Gastrocnemius medialis (tissue), 4 donors: ENCODE measurements at regions not wholly inside any gene's neighbourhood (a gene's known extent, or its start where the extent isn't known, plus 50 kb on each side); places are given as distances from the start of the nearest gene placed in this dataset.

Experiments
- POLR2A ChIP-seq, 2 donors: fragments of 450-650 bp; IDR thresholded peaks; one replicate each; pipeline ENCODE4 v1.6.1; 2017; ENCODE audit warnings: antibody characterized with exemption in 2 of 2, mild to moderate bottlenecking in 2 of 2, moderate library complexity in 2 of 2
- TF ChIP-seq, protein P1 (sequence below), 5 experiments: fragments of 450-650 bp in 3 of 5; fragments of 200-600 bp in 2 of 5; sonication (generic) in 2 of 5; IDR thresholded peaks in 4 of 5; conservative IDR thresholded peaks in 1 of 5; 1 replicate in 4 of 5; 2 replicates in 1 of 5; pipeline ENCODE4 v1.5.1; 2016 to 2019; ENCODE audit warnings: antibody characterized with exemption in 5 of 5, mild to moderate bottlenecking in 3 of 5, moderate library complexity in 3 of 5

DNA sequence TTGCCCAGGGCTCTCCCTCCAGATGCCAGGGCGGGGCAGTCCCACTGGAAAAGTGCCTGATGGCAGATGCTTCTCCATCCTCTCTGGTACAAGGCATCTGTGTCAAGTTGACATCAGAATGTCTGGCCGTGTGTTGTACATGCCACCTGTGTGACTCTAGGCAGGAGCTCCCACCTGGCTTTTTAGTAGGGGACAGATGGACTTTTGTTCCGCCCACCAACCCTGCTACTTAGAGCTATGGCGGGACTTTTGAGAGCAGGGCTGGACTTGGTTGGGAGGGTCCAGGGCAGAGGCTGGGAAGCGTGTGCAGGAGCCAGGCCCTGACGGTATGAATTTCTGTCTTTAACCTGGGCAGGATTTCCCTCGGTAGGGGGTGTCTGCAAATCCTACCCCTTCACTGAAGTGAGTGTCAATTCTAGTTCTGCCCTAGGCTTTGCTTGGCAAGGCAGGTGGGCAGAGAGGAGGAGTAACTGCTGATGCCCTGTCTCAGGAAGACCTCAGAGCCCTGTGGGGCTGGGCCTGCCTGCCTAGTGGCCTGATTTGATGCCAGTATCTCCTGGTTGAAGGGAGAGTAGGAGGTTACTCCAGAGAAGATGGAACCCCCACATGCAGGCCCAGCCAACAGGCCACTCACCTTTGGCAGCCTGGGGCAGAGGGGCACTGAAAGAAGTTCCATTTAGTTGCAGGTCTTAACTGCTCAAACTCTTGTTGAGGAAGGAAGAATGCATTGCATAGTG, 99.1 kb downstream of the PJA1 start:
- TF ChIP-seq, protein P1, sequence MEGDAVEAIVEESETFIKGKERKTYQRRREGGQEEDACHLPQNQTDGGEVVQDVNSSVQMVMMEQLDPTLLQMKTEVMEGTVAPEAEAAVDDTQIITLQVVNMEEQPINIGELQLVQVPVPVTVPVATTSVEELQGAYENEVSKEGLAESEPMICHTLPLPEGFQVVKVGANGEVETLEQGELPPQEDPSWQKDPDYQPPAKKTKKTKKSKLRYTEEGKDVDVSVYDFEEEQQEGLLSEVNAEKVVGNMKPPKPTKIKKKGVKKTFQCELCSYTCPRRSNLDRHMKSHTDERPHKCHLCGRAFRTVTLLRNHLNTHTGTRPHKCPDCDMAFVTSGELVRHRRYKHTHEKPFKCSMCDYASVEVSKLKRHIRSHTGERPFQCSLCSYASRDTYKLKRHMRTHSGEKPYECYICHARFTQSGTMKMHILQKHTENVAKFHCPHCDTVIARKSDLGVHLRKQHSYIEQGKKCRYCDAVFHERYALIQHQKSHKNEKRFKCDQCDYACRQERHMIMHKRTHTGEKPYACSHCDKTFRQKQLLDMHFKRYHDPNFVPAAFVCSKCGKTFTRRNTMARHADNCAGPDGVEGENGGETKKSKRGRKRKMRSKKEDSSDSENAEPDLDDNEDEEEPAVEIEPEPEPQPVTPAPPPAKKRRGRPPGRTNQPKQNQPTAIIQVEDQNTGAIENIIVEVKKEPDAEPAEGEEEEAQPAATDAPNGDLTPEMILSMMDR (IDR thresholded peaks at IDR 0.05 in 4 of 5, conservative IDR thresholded peaks at IDR 0.05 in 1 of 5), result no peak
- no peak for TF ChIP-seq POLR2A (IDR thresholded peaks at IDR 0.05)
